GM23338 (cell line): ENCODE measurements at regions not wholly inside any gene's neighbourhood (a gene's known extent, or its start where the extent isn't known, plus 50 kb on each side); places are given as distances from the start of the nearest gene placed in this dataset.

Experiments used
- ATAC-seq: fragments of 200-7000 bp; cut with Tn5 transposase; 3 replicates; pipeline ENCODE4 v1.9.1; 2020
- DNase-seq: peaks from one replicate; pipeline ENCODE4 v3.0.0-alpha.2; 2015; ENCODE audit warnings: low spot score
- H2AFZ ChIP-seq: fragments of 200-600 bp; sonication (generic); 2 replicates; pipeline ENCODE4 v1.8.0; 2016; ENCODE audit warnings: antibody characterized with exemption, mild to moderate bottlenecking, moderate library complexity
- H3F3A ChIP-seq: fragments of 200-600 bp; sonication (generic); replicated peaks from 2 replicates; pipeline ENCODE4 v1.8.0; 2017; ENCODE audit warnings: antibody characterized with exemption, mixed run types, low read depth
- H3K27ac ChIP-seq: fragments of 200-600 bp; sonication (generic); 2 replicates; pipeline ENCODE4 v1.6.1; 2016; ENCODE audit warnings: low read depth
- H3K27me3 ChIP-seq: fragments of 200-600 bp; sonication (generic); 2 replicates; pipeline ENCODE4 v1.8.0; 2016; ENCODE audit warnings: mild to moderate bottlenecking, mixed run types, moderate library complexity; ENCODE audit not compliant: insufficient read depth
- H3K36me3 ChIP-seq: fragments of 200-600 bp; sonication (generic); 2 replicates; pipeline ENCODE4 v1.8.0; 2016; ENCODE audit warnings: mild to moderate bottlenecking; ENCODE audit not compliant: insufficient read depth
- H3K4me1 ChIP-seq: fragments of 200-600 bp; sonication (generic); 2 replicates; pipeline ENCODE4 v1.8.0; 2016; ENCODE audit warnings: mild to moderate bottlenecking, moderate library complexity; ENCODE audit not compliant: insufficient read depth
- H3K4me2 ChIP-seq: fragments of 200-600 bp; sonication (generic); 2 replicates; pipeline ENCODE4 v1.7.1; 2017; ENCODE audit warnings: mixed run types
- H3K4me3 ChIP-seq: fragments of 200-600 bp; sonication (generic); 2 replicates; pipeline ENCODE4 v1.6.1; 2016; ENCODE audit warnings: mixed run types
- H3K79me2 ChIP-seq: fragments of 200-600 bp; sonication (generic); replicated peaks from 2 replicates; pipeline ENCODE4 v1.8.0; 2017; ENCODE audit warnings: mild to moderate bottlenecking; ENCODE audit not compliant: insufficient read depth
- H3K9me2 ChIP-seq: fragments of 200-600 bp; sonication (generic); 2 replicates; pipeline ENCODE4 v1.8.0; 2017; ENCODE audit not compliant: insufficient read depth
- H4K20me1 ChIP-seq: fragments of 200-600 bp; sonication (generic); replicated peaks from 2 replicates; pipeline ENCODE4 v1.8.0; 2017; ENCODE audit warnings: mild to moderate bottlenecking; ENCODE audit not compliant: insufficient read depth
- H3K27ac Mint-ChIP-seq: 2 replicates; pipeline ENCODE4 v1.8.0; 2020; ENCODE audit warnings: inconsistent platforms, mild to moderate bottlenecking, moderate library complexity, mixed read lengths
- H3K27me3 Mint-ChIP-seq: 3 replicates; pipeline ENCODE4 v1.8.0; 2022; ENCODE audit warnings: low read depth, mild to moderate bottlenecking, moderate library complexity, mixed read lengths, inconsistent platforms; ENCODE audit not compliant: insufficient read depth, poor library complexity
- H3K36me3 Mint-ChIP-seq: 3 replicates; pipeline ENCODE4 v1.8.0; 2021; ENCODE audit warnings: low read depth, mild to moderate bottlenecking, inconsistent platforms, moderate library complexity, mixed read lengths
- H3K4me1 Mint-ChIP-seq: 3 replicates; pipeline ENCODE4 v1.8.0; 2020; ENCODE audit warnings: mild to moderate bottlenecking, inconsistent platforms, mixed read lengths
- H3K4me3 Mint-ChIP-seq: 3 replicates; pipeline ENCODE4 v1.8.0; 2021; ENCODE audit warnings: moderate library complexity, mild to moderate bottlenecking, inconsistent platforms, mixed read lengths
- H3K9me3 Mint-ChIP-seq: 3 replicates; pipeline ENCODE4 v1.8.0; 2020; ENCODE audit warnings: moderate library complexity, mild to moderate bottlenecking, inconsistent platforms, mixed read lengths
- CREB1 ChIP-seq: fragments of 250-450 bp; sonication (Bioruptor Pico); IDR thresholded peaks from 2 replicates; pipeline ENCODE4 v1.5.0; 2020; ENCODE audit warnings: low read depth, mild to moderate bottlenecking, moderate library complexity
- CTCF ChIP-seq, 2 experiments: fragments of 200-600 bp in 1 of 2; sonication (generic) in 1 of 2; conservative IDR thresholded peaks; 2 replicates each; pipeline versions ENCODE4 v1.5.1 to v1.6.1; 2016 to 2017; ENCODE audit warnings: antibody characterized with exemption in 2 of 2, low read depth in 2 of 2, mild to moderate bottlenecking in 2 of 2, moderate library complexity in 1 of 2
- ETS1 ChIP-seq: IDR thresholded peaks from 2 replicates; pipeline ENCODE4 v1.6.1; 2016; ENCODE audit warnings: antibody characterized with exemption
- EZH2 ChIP-seq: fragments of 200-600 bp; sonication (generic); IDR thresholded peaks from one replicate; pipeline ENCODE4 v1.8.0; 2017; ENCODE audit warnings: antibody characterized with exemption, mild to moderate bottlenecking, low read depth; ENCODE audit not compliant: unreplicated experiment
- EZH2phosphoT487 ChIP-seq: fragments of 200-600 bp; sonication (generic); IDR thresholded peaks from one replicate; pipeline ENCODE4 v1.8.1; 2018; ENCODE audit warnings: antibody characterized with exemption; ENCODE audit not compliant: unreplicated experiment
- JUNB ChIP-seq: IDR thresholded peaks from one replicate; pipeline ENCODE4 v1.6.1; 2016; ENCODE audit warnings: antibody characterized with exemption; ENCODE audit not compliant: unreplicated experiment
- NANOG ChIP-seq: IDR thresholded peaks from 2 replicates; pipeline ENCODE4 v1.6.1; 2016; ENCODE audit warnings: antibody characterized with exemption, borderline replicate concordance
- POLR2AphosphoS5 ChIP-seq: IDR thresholded peaks from 2 replicates; pipeline ENCODE4 v1.6.1; 2016; ENCODE audit warnings: antibody characterized with exemption, low read depth
- REST ChIP-seq: IDR thresholded peaks from one replicate; pipeline ENCODE4 v1.6.1; 2018; ENCODE audit warnings: antibody characterized with exemption; ENCODE audit not compliant: unreplicated experiment
- STAT1 ChIP-seq: IDR thresholded peaks from one replicate; pipeline ENCODE4 v1.6.1; 2016; ENCODE audit warnings: antibody characterized with exemption; ENCODE audit not compliant: unreplicated experiment
- ZNF114 ChIP-seq: fragments of 250-450 bp; sonication (Bioruptor Pico); IDR thresholded peaks from 2 replicates; pipeline ENCODE4 v1.5.0; 2020; ENCODE audit warnings: mild to moderate bottlenecking, moderate library complexity
- ZNF331 ChIP-seq: fragments of 250-450 bp; sonication (Bioruptor Pico); IDR thresholded peaks from 2 replicates; pipeline ENCODE4 v1.5.0; 2020; ENCODE audit warnings: low read depth, mild to moderate bottlenecking, moderate library complexity
- ZNF462 ChIP-seq: fragments of 250-450 bp; sonication (Bioruptor Pico); IDR thresholded peaks from 2 replicates; pipeline ENCODE4 v1.5.0; 2020; ENCODE audit warnings: mild to moderate bottlenecking, moderate library complexity

- no peak for DNase-seq
- H3K4me3 ChIP-seq, result no peak overlapping the region
- TF ChIP-seq ZNF114 (CRISPR knock-in tag), result no peak
- TF ChIP-seq CREB1 (CRISPR knock-in tag), result no peak
- TF ChIP-seq NANOG, result no peak
- no peak for TF ChIP-seq STAT1
- no peak for TF ChIP-seq ZNF331 (CRISPR knock-in tag)
- TF ChIP-seq CTCF (conservative IDR thresholded peaks at IDR 0.05; ENCODE audit: low read depth in 2 of 2), result no peak
- no peak for TF ChIP-seq JUNB
- TF ChIP-seq ZNF462, result no peak
- TF ChIP-seq POLR2AphosphoS5, result no peak
- TF ChIP-seq EZH2, result no peak
- TF ChIP-seq EZH2phosphoT487, result no peak
- TF ChIP-seq ETS1, result no peak
- no peak for TF ChIP-seq REST
- Mint-ChIP-seq H3K27ac (no peak overlapping the region), H3K27me3 (no peaks in the 10 kb centered on the region), H3K4me3 (no peak overlapping the region), H3K36me3 (no peaks in the 10 kb centered on the region), H3K4me1 (peaks cover 24% of the 10 kb centered on the region), H3K9me3 (no peaks in the 10 kb centered on the region)
- no peak overlapping the region for H3K4me2 ChIP-seq
- H3K9me2 ChIP-seq, result 0 out of 2 replicates have a peak, but pooled peaks cover 3% of the 10 kb centered on the region
- H3K4me1 ChIP-seq, result peaks cover 5% of the 10 kb centered on the region
- no peaks in the 10 kb centered on the region for H3K27me3 ChIP-seq
- no peak for ATAC-seq
- no peaks in the 10 kb centered on the region for H3F3A ChIP-seq
- H3K27ac ChIP-seq, result no peak overlapping the region
- H3K36me3 ChIP-seq, result no peaks in the 10 kb centered on the region
- H3K79me2 ChIP-seq, result no peaks in the 10 kb centered on the region
- H4K20me1 ChIP-seq, result no peaks in the 10 kb centered on the region
- no peak overlapping the region for H2AFZ ChIP-seq
These were observed 68.8 kb upstream of the SLC7A11 start for GRCh38 chr4:138310991-138311390.
